SW 1271 (cell line): ENCODE measurements at regions not wholly inside any gene's neighbourhood (a gene's known extent, or its start where the extent isn't known, plus 50 kb on each side); places are given as distances from the start of the nearest gene placed in this dataset.
"Not testable (repeated sequence)": the region's sequence is repeated elsewhere in the genome, so short reads cannot be mapped to it uniquely, and the experiment has no call there.

Source experiments
- DNase-seq, 2 experiments: peaks; one replicate each; lab custom pipeline; 2025; lab: John Stamatoyannopoulos, UW

DNA sequence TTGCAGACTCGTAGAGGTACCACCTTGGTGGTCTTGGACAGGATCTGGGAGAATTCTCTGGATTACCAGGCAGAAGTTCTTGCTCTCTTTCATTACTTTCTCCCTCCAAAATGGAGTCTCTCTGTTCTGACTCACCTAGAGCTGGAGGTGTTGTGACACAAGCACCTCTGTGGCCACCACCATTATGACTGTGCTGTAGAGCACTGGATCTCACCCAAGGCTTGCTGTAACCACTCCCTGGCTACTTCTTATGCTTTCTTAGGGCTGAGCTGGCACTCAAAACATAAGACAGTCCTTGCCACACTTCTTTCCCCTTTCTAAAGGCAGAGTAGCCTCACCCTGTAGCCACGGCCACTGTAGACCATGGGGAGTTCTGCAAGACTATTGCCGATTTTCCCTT, 296.6 kb upstream of the DIPK2B start:
- no peak for DNase-seq

DNA sequence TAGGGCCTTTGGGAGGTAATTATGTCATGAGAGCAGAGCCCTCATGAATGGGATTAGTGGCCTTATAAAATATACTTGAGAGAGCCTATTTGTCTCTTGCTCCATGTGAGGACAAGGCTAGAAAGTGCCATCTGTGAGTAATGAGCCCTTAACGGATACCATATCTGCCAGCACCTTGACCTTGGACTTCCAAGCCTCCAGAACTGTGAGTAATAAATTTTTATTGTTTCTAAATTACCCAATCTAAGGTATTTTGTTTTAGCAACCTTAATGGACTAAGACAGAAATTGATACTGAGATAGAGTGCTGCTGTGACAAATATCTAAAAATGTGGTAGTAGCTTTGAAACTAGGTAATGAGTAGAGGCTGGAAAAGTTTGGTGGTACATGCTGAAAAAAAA, 285.0 kb upstream of the DIPK2B start:
- no peak for DNase-seq

DNA sequence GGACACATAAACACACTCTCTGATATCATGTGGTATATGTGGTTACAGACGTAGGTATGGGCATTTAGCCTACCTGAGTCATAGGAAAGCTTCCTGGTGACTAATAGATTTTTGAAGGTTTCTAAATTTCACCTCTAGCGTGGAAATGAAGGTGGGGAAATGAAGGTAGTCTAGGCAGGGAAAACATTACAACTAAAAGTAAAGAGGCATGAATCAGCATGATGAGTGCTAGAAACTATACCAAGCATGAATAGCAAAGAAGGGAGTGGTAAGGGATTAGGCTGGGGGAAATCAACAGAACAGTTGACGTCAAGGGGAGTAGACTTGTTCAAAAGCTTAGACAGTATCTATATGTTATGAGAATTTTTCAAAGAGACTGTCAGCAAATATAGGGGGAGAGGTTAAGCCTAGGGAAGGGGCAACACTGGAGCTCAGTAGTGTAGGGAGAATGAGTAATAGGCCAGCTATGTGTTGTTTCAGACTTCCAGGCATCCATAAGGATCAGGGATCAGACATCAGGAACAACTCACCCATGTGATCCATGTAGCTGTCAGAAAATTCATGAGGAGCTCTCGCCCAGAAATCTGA, 279.3 kb upstream of the DIPK2B start:
- peak; percentile 51 to 84 for DNase-seq

DNA sequence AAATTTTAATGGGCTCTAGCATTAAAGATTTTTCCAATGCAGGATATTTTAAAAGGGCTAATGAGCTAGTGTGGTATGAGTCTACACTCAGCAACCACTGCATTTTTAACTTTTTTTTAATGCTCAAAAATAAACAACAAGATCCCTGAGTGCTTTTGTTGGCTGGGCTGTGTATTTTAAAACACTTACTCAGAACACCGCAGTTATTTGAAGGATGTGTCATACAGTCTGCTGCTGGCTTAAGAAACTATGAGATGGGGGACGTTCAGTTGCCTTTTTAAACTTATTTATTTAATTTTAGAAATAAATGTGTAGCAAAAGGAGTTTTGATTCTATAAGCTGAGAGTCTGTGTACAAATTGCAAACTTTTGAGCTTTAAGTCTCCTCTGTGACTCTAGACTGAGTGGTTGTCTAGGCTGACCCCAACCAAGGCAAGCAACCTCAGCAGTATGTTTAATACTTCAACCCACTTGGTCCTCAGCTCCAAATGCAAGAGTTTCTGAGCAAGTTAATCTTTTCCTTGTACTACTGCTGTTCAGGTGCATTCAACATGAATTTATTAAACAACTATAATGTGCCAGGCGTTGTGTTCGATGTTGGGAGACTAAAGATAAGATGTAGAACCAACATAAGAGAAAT, 278.6 kb upstream of the DIPK2B start:
- DNase-seq, result peak; percentile 3 to 66

DNA sequence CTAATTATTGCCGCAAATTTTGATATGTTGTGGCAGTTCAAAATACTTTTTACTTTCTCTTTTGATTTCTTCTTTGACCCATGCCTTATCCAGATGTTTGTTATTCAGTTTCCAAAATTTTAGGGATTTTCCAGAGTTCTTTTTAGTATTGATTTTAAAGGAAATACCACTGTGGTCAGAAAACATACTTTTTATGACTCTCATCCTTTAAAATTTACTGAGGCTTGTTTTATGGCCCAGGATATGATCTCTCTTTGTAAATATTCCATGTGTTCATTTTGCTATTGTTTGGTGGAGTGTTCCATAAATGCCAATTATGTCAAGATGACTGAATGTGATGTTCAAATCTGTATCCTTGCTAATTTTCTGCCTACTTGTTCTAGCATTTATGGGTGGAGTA, 272.3 kb upstream of the DIPK2B start:
- peak; percentile 0 to 72 for DNase-seq

DNA sequence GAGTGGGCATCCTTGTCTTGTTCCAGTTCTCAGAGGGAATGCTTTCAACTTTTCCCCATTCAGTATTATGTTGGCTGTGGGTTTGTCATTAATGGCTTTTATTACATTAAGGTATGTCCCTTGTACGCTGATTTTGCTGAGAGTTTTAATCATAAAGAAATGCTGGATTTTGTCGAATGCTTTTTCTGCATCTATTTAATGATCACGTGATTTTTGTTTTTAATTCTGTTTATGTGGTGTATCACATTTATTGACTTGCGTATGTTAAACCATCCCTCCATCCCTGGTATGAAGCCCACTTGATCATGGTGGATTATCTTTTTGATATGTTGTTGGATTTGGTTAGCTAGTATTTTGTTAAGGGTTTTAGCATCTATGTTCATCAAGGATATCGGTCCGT, 266.9 kb upstream of the DIPK2B start:
- not testable (repeated sequence) for DNase-seq

DNA sequence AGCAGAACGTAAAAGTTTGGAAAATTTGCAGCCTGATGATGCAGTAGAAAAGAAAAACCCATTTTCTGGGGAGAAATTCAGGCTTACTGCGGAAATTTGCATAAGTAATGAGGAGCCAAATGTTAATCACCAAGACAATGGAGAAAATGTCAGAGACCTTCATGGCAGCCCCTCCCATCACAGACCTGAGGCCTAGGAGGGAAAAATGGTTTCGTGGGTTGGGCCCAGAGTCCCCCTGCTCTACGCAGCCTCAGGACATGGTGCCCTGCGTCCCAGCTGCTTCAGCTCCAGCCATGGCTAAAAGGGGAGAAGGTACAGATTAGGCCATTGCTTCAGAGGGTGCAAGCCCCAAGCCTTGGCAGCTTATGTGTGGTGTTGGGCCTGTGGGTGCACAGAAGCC, 255.1 kb upstream of the DIPK2B start:
- DNase-seq, result not testable (repeated sequence)

DNA sequence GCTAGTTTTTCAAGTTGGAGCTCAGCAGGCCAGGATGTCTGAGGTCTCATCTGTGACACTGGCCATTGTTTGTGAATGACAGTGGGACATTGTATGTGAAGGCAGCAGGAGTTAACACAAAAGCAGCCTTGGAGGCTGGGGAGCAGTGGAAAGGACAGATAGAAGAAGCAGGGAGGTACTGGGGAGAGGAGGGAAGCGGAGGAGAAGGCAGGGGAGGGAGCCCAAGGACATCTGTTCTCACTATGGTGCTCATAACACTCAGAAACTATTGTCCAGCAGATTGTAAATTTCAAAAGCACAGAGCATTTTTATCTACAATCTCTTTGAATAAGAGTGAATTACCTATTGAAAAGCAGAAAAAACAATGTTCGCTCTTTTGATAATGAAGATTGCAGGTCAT, 253.6 kb upstream of the DIPK2B start:
- DNase-seq, result no peak

DNA sequence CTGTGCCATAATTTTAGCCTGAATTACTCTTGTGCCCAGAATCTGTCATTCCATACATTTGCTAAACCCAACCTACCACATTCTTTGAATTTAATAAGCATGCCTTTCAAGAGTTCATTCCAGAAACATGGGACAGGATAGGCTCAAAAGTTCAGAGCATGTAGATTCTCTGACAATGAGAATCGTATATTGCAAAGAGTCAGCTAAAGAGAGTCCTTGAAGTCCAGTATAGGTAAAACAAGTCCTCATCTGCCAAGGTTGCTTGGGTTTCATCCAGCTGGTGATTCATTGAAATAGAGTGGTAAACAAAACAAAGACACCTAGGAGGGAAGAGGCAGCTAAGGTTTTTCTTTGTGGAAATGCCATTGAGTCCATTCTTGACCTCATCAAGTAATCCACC, 249.3 kb upstream of the DIPK2B start:
- peak in 1 of 2 experiments; percentile 1 for DNase-seq

DNA sequence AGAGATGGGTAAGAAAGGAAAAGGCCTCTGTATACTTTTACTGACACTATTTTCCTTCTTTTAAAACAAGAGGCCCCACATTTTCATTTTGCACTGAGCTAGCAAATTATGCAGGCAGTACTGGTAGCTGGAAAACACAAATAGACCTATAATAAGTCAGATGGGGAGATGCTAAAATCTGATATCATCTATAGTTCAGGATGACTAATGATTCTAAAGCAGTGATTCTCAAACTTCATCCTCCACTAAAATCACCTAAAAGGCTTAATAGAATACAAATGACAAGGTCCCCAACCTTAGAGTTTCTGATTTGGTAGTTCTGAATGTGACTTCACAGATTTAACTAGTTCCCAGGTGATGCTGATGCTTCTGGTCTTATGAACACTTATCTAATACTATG, 247.3 kb upstream of the DIPK2B start:
- no peak for DNase-seq

DNA sequence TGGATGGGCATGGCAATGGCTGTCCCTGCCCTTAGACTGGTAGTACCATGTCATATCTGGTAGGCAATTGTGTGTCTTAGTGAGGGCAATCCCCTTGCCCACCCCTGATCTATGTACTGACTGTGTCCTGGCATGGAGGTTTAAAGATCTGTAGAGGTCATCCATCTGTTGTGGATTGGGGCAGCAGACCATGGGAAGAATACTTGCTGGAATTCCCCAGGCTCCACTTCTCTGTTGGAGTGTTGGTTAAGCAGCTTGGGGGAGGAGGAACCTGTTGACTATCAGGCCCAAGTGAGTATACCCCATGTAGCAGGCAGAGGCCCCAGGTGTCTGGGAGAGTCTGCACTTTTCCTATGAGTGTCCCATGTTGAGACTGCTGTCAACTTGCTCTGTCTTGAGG, 246.7 kb upstream of the DIPK2B start:
- no peak for DNase-seq

DNA sequence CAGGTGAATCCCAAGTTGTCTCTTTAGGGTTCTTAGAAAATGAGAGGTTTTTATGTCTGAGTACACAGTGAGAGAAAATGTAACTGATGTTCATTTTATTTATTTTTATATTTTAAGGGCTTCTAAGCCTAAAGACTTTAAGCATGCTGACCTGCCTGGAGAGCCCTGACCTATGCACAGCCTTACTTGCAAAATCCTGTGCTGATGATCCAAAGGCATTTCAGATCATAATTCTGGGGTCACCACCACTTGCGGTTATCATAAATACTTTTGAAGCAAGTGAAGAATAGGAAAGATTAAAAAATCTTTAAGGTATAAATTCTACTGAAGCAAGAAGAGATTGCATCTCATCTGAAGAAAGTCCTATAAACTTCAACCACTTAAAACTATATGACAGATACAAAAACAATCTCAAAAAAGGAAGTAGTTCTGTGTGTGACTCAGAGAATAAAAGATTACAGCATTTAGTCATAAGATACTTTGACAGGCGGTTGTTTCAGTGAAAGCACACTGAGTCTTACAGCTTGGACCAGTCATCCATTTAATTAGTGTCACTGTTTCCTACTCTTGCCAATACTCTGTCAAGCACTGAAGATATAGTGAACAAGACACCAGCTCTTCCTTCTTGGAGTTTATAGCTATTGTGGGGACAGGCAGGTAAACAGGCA, 245.2 kb upstream of the DIPK2B start:
- peak; percentile 2 to 67 for DNase-seq

DNA sequence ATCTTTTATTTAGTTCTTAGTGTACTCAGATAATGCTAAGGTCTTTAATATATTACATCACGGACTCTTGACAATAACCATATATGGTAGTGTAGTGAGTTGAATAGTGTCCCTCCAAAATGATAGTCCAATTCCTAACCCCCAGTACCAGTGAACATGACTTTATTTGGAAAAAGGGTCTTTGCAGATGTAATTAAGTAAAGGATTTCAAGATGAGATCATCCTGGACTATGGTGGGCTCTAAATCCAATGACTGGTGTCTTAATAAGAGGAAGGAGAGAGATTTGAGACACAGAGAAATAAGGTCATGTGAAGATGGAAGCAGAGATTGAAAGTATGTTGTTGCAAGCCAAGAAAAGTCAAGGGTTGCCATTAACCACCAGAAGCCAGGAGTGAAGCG, 236.5 kb upstream of the DIPK2B start:
- no peak for DNase-seq

DNA sequence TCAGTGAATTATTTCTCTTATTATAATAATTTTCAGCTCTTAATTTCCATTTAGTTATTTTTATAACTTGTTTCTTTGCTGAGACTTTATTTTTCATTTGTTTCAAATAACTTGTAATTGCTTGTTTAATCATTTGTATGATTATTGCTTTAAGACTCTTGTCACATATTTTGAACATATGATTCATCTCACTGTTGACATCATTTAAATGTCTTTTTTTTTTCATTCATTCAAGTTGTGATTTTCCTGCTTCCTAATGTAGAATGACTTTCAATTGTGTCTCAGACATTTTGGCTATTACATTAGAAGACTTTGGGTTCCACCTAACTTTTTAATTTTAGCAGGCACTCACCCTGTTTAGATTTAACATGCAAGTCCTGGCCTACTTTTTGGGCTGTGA, 234.8 kb upstream of the DIPK2B start:
- DNase-seq, result no peak

DNA sequence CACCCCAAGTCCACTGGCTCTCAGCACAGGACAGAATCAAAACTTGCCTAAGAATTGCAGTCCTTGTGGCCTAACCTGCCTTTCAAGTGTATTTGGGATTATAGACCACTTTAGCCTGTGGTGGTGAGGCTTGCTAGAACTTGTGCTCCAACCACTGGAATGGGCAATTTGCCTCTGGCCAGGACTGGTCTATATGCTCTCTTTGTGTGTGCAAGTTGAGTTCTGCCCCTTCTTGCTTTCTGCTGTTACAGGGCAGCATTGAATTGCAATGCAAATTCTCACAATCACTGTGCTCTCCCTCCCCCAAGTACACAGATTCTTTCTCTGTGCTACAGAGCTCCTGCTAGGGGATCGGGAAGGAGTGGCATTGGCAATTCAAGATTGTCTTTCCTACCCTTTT, 233.6 kb upstream of the DIPK2B start:
- DNase-seq, result no peak

DNA sequence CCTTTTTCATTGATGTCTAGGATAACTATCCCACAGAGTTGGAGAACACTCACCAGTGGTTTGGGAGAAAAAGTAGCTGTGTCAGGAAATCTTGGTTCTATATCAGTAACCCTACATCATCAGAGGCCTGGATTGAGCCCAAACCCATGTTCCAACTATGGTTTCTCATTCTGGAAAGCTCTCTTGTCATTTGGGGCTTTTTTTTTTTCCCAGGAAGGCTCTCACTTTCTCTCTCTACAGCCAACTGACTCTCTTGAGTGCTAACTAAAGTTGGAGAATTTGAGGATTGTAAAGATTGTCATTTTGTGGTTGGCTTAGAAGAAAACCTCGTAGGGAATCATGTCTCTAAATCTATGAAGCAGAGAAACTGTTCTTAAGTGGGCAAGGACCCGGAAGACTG, 228.2 kb upstream of the DIPK2B start:
- DNase-seq, result no peak

DNA sequence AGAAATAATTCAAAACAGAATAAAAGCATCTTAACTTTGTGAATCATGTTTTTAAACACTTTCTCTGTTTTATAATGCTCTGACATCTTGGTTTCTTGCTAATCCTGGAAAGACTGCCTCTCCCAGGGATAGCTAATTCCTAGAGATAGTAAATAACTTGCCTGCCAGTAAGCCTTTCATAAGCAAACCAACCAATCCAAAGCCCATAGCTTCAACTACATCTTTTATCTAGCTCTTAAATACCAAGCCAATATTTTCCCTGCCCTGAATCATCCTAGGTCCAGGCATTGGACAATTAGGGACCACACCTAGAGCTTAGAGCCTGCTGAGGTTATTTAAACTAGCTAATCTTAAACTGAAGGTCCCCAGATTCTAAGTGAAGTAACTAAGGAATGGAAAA, 223.7 kb upstream of the DIPK2B start:
- no peak for DNase-seq

DNA sequence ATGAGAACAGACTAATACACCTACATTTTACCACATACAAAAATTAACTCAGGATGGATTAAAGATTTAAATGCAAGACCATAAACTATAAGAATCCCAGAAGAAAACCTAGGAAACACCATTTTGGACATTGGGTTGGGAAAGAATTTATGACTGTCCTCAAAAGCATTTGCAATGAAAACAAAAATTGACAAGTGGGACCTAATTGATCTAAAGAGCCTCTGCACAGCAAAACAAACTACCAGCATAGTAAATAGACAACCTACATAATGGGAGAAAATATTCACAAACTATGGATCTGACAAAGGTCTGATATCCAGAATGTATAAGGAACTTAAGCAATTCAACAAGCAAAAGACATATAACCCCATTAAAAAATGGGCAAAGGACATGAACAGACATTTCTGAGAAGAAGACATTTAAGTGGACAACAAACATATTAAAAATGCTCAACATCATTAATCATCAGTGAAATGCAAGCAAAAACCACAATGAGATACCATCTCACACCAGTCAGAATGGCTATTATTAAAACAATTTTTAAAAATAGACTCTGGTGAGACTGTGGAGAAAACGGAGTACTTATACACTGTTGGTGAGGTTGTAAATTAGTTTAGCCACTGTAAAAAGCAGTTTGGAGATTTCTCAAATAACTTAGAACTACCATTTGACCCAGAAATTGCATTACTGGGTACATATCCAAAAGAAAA, 221.7 kb upstream of the DIPK2B start:
- no peak for DNase-seq

DNA sequence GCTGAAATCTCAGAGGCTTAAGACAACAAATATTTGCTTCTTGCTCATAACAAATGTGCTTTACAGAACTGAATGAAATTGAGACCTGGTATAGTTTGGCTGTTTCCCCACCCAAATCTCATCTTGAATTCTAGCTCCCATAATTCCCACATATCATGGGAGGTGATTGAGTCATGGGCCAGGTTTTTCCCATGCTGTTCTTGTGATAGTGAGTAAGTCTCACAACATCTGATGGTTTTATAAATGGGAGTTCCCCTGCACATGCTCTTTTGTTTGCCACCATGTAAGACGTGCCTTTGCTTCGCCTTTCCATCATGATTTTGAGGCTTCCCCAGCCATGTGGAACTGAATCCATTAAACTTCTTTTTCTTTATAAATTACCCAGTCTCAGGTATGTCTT, 221.1 kb upstream of the DIPK2B start:
- no peak for DNase-seq

DNA sequence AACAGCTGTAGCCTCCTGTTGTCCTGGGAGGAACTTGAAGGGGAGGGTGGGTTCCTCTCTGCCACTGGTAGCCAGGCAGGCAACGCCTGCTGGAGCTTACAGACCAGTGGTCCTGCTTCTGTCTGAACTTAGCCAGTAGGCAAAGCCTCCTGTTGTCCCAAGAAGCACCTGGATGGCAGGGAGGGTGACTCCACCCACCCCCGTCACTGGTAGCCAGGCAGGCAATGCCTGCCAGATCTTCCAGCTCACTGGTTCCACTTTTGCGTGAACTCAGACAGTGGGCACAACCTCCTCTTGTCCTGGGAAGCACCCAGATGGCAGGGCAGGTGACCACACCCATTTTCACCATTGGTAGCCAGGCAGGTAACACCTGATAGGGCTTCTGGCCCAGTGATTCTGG, 203.5 kb upstream of the DIPK2B start:
- no peak for DNase-seq

DNA sequence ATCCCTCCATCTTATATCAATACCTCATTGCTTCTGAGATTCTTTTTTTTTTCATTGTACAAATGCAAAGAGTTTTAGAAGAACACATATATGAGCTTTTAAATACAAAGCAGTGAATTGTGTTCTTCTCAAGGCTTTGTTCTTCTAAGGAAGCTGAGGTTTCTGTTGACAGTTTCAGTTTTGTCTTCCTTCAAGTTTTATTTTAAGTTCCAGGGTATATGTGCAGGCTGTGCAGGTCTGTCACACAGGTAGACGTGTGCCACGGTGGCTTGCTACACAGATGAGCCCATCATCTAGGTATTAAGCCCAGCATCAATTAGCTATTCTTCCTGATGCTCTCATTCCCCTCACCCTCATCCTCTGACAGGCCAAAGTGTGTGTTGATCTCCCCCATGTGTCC, 201.2 kb upstream of the DIPK2B start:
- DNase-seq, result no peak

DNA sequence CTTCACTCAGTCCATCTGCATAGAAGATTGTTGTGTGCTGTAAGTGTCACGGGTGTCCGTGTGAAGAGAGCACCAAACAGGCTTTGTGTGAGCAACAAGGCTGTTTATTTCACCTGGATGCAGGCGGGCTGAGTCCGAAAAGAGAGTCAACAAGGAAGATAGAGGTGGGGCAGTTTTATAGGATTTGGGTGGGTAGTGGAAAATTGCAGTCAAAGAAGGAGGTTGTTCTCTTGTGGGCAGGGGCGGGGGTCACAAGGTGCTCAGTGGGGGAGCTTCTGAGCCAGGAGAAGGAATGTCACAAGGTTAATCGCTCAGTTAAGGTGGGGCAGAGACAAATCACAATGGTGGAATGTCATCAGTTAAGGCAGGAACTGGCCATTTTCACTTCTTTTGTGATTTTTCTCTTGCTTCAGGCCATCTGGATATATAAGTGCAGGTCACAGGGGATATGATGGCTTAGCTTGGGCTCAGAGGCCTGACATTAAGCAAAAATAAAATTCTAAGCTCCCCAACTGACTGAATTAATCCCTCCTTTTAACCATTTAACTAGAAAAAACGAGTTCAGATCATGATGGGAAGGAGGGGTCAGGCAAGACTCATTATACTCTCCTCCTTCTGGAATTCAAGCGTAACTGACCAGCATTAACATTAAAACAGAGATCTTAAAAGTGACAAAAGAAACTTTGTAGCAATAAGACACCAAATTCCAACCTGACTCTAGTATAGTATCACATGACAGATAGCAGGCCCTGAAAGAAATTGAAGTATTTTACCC, 200.5 kb upstream of the DIPK2B start:
- DNase-seq, result not testable (repeated sequence)
